ENCODE measurements at regions not wholly inside any gene's neighbourhood (a gene's known extent, or its start where the extent isn't known, plus 50 kb on each side); places are given as distances from the start of the nearest gene placed in this dataset.

- DNase-seq, result no peak
Measured at GRCh38 chr9:106283769-106284168, 579.2 kb upstream of the ZNF462 start.

DNA sequence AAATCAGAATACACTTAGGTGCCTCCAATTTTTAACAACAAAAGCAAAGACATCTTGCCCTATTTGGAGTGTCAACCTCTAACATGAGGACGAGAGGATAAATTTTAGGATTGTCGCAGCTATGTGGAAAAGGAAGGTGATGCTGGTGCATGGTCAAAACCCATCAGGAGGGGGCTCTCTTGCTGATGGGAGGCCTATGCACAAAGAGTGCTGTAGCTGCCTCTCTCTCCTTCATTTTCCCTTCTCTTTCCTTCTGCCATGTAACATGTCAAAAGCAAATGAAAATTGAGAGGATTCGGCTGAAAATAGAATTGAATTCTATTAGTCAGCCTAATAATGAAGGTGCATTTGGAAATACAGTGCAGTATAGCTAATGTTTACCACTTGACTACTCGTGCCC, 578.7 kb upstream of the ZNF462 start:
- DNase-seq, result no peak

DNA sequence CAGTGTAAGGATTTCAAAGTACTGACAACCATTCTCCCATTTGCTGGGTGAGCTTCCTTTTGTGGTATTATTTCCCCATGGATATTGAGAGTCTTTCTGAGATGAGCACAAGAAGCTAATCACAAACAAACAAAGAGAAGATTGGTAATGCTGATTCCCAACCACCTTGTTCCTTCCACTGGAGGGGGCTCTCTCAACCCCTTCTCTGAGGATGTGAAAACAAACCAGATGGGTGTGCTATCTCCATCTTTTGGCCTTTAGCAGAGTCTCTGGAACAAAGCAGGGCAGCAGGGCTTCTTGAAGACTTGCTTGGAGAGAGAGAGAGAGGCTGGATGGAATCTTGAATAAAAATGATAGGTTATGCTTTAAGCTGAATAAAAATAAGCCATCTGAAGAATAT, 576.7 kb upstream of the ZNF462 start:
- DNase-seq, result no peak

DNA sequence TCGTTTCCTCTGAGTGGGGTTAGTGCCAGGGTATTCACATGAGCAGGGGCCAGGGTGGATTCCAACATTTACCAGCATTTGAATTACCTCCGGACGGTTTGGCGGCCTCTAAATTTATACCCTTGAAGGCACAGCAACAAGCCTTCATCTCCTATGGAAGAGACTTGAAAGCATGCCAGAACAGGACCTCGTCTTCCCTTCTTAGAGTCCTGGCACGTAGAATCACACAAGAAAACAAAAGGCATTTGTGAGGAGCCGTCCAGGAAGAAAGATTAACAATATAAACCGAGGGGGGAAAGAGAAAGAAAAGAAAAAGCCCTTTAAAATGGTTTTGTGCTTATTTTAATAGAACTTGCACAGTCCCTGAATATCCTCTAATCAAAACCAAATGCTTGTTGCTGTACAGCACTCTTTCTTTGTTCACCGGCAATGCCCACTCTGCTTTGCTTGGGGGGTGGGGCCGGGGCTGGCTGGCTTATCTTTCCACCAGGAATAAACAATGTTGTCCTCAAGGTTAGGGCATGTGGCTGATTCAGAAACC, 575.8 kb upstream of the ZNF462 start:
- no peak for DNase-seq

GRCh38 chr9:106287731-106288130, 575.2 kb upstream of the ZNF462 start:
- no peak for DNase-seq

- DNase-seq, result no peak
Measured at GRCh38 chr9:106288689-106289088, 574.3 kb upstream of the ZNF462 start.

DNA sequence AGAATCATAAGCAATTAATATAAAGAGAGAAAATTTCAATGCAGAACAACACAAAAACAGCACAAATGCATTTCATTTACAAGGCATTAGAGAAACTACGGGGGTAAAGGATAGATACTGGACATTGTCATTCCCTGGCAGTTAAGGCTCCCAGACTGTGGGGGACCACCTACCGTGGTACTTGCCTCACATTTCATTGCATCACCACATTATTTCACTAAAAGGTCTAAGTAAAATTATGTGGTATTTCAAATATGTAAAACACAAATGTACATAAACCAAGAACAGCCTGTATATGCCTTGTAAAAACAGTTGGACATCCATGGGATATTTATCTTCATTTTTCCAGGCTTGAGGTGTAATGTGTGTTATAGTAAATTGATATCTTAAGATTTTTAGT, 571.2 kb upstream of the ZNF462 start:
- no peak for DNase-seq

GRCh38 chr9:106296426-106296825, 566.5 kb upstream of the ZNF462 start:
- DNase-seq, result no peak

- no peak for DNase-seq
Measured at GRCh38 chr9:106298997-106299396, 564.0 kb upstream of the ZNF462 start.

GRCh38 chr9:106304401-106304920, 558.5 kb upstream of the ZNF462 start:
- DNase-seq, result no peak

GRCh38 chr9:106305428-106306133, 557.4 kb upstream of the ZNF462 start:
- no peak for DNase-seq

- no peak for DNase-seq
Measured at GRCh38 chr9:106307670-106308069, 555.3 kb upstream of the ZNF462 start.

DNA sequence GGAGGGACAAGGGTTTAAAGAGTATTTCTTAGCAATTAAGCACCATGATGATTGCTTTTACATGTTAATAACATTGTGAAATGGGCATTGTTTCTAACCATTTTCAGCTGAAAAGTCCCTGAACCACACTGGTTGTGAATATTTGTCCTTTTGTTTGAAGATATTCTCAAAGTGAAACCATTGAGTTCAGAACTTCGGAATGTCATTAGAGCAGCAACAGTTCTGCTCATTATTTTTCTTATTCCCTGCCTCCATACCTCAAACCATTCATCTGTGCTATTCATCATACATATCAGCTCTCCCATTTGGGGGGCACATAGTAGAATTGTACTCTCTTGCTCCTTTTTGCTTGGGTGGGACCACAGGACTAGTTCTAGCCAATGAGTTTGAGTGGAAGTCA, 553.0 kb upstream of the ZNF462 start:
- no peak for DNase-seq

GRCh38 chr9:106310782-106311181, 552.2 kb upstream of the ZNF462 start:
- DNase-seq, result no peak

- DNase-seq, result no peak
Measured at GRCh38 chr9:106312906-106313305, 550.1 kb upstream of the ZNF462 start.

DNA sequence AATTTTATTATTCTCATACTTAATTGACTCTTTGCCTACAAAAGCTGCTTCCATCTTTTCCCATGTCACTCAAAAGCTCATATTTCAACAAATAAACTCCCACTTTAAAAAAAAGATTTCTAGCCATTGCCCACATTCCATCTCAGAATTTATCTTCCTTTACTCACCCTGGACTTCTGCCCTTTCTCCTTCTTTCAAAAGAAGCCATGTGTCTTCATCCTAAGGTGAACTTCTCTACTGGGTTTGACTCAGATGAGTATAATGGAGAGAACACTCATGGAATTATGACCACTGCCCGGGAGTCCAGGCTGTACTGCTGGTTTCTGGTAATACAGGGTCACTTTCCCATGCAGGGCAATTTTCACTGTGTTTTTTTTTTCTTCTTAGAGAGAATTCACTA, 548.5 kb upstream of the ZNF462 start:
- DNase-seq, result no peak

DNA sequence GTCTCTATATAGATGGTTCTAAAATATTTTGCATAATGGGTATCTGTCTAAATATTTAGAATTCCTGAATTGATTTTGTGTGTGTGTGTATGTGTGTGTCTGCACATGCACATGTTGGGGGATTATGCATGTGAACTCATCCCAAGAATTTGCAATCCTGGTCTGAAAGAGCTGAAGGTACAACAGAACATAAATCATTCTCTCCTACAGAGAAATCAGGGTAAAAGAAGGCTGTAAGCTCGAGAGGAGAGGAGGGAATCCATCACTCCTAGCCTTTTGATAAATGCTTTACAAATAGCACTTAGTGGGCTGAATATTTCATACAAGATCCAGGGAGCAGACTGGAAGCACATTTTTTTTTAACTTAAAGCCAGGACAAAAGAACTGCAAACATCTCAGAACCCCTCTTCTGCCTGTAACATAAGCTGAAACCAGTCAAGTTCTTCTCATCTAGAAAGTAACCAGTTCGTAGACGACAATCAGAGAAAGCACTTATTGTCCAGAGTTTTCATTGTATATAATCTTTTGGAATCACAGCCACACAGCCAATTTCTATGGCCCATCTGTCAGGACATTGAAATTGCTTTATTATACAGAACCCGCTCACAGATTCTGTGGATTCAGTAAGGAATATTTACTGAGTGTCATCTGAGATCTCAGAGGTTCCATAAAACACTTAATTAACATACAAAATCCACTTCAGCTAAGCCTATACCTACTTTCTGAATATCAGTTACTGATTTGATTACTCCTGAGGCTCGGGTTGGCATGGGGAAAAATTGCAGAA, 541.4 kb upstream of the ZNF462 start:
- DNase-seq, result no peak

DNA sequence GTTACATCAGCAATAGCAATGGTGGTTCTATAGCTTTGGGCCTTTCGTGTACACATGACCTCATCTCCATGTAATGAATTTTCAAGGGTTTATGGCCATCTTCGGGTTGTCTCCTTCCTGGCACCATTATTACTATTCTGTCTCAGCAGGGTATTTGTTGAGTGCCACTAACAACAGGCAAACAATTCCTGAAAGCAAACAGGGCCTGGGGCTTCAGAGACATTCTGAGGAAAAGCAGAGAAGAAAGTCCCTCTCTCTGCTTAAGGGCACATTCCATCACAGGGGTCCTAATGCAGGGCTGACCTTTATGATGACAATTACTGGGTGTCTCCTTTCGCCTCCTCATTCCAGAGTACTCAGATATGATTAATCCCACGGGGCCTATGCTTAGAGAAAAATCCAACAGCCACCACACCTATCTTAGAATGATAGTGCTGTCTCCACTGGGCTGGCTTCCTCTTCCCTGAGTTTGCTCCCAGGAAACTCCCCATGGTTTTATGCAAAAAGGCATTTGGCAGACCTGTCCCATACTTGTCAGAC, 540.2 kb upstream of the ZNF462 start:
- DNase-seq, result no peak

DNA sequence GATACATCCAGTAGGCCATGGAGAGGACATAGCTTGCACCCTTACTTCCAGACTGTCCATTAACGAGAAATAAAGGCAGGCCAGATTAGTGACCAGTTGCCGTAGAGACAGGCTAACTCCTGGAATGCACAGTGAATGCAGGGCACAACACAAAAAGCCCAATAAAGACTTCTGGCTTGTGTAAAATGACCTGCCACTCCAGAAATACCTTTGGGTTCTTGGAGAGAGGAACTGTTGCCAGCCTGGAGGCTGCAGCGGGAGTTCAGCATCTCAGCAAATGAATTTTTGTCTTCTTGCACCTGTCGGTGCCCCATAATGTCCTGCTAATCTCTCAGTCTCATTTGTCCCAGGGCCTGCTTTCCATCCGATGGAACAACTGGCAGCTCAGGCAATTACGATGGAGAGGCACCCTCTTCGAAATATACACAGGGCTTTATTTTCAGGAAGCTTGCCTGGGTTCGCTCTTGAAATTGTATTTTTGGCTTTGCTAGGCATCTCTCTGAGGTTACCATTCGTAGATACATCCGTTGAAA, 538.8 kb upstream of the ZNF462 start:
- DNase-seq, result no peak

GRCh38 chr9:106324591-106325280, 538.2 kb upstream of the ZNF462 start:
- no peak for DNase-seq

- DNase-seq, result no peak
Measured at GRCh38 chr9:106326493-106326892, 536.5 kb upstream of the ZNF462 start.

DNA sequence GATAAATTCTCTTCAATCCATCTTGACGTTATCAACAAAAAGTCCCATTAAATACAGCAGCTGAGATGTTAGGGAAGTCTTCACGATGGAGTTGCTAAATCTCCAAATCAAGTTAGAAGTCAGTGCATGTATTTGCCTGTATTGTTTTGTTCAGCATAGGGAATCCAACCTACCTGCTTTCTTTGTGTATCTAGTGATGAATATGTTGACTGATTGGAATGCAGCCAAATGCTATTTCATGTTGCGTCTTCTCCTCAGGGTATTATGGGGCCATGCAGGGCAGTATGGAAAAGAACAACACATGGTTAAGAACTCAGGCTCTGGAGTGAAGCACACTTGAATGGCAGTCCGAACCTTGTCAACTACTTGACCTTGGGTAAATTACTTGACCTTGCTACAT, 529.5 kb upstream of the ZNF462 start:
- DNase-seq, result no peak

- DNase-seq, result no peak
Measured at GRCh38 chr9:106334081-106334480, 528.9 kb upstream of the ZNF462 start.

Measured in T-helper 1 cell (primary cell).